AG04450 (cell line): ENCODE measurements at regions not wholly inside any gene's neighbourhood (a gene's known extent, or its start where the extent isn't known, plus 50 kb on each side); places are given as distances from the start of the nearest gene placed in this dataset.

ENCODE experiments used
- CTCF ChIA-PET: fragments of 300-600, 350-600 bp; formaldehyde crosslinking; extraction: SDS; loops from one replicate; lab custom pipeline; 2022; ENCODE audit warnings: antibody characterized with exemption, inconsistent platforms; lab: Charles Lee
- POLR2A ChIA-PET: fragments of 350-600 bp; formaldehyde crosslinking; extraction: SDS; loops from one replicate; lab custom pipeline; 2021; ENCODE audit warnings: antibody characterized with exemption, inconsistent platforms; lab: Yijun Ruan, JAX
- DNase-seq: peaks from one replicate; pipeline ENCODE4 v3.0.0-alpha.2; 2011; ENCODE audit warnings: low read depth, low spot score
- H3K27ac ChIP-seq: one replicate; pipeline ENCODE4 v1.5.1; 2012; ENCODE audit warnings: low read depth, low read length, control low read depth
- H3K27me3 ChIP-seq: one replicate; pipeline ENCODE4 v1.6.0; 2012; ENCODE audit warnings: low read length; ENCODE audit not compliant: control insufficient read depth, insufficient read depth
- H3K4me3 ChIP-seq: 2 replicates; pipeline ENCODE4 v1.5.1; 2011; ENCODE audit warnings: mild to moderate bottlenecking, low read depth, low read length, control low read depth
- H3K9me3 ChIP-seq: 2 replicates; pipeline ENCODE4 v1.5.1; 2012; ENCODE audit warnings: low read length; ENCODE audit not compliant: control insufficient read depth, insufficient read depth
- CTCF ChIP-seq: IDR thresholded peaks from 2 replicates; pipeline ENCODE4 v1.5.1; 2011; ENCODE audit warnings: low read depth, low read length, control low read depth, inconsistent platforms

- peaks cover 1% of the 10 kb centered on the region; the same call in 1 of the 2 replicates for H3K9me3 ChIP-seq
- no peak for TF ChIP-seq CTCF
- POLR2A ChIA-PET = no interaction called here
- CTCF ChIA-PET = no interaction called here
- no peak overlapping the region for H3K4me3 ChIP-seq
- no peak overlapping the region for H3K27ac ChIP-seq
- no peaks in the 10 kb centered on the region for H3K27me3 ChIP-seq
- no peak for DNase-seq
Observed at GRCh38 chr14:25868521-25869314, 729.1 kb downstream of the NOVA1 start.

GRCh38 chr14:25861406-25861805 lies 736.4 kb downstream of the NOVA1 start:
- POLR2A ChIA-PET = no interaction called here
- CTCF ChIA-PET = no interaction called here
- Histone ChIP-seq H3K27ac (no peak overlapping the region), H3K9me3 (peaks cover 7% of the 10 kb centered on the region), H3K4me3 (no peak overlapping the region), H3K27me3 (no peaks in the 10 kb centered on the region)
- no peak for TF ChIP-seq CTCF
- no peak for DNase-seq

DNA sequence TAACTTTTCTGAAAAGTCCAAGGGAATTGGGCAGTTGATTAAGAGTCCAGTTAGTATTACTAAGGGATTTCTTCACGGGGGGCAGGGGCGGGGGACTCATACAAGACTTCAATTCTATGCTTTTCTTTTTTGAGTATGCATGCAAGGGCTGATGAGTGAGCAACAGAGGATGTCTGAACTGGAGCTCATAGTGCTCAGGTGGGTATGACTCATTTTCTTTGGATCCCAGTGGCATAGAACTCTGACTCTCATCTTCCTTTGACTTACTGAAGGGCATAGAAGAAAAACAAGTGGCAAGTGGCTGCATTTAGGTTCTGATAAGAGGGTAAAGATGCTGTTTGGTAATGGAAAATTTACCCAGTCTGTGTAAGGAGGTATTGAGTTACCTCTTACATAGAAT lies 749.2 kb downstream of the NOVA1 start:
- POLR2A ChIA-PET = no interaction called here
- Histone ChIP-seq H3K9me3 (peaks cover 6% of the 10 kb centered on the region; the same call in 1 of the 2 replicates), H3K27ac (no peak overlapping the region), H3K4me3 (no peak overlapping the region), H3K27me3 (no peaks in the 10 kb centered on the region)
- DNase-seq = no peak
- TF ChIP-seq CTCF = no peak
- CTCF ChIA-PET = no interaction called here

- CTCF ChIA-PET = no interaction called here
- POLR2A ChIA-PET = no interaction called here
- TF ChIP-seq CTCF = no peak
- DNase-seq = no peak
- Histone ChIP-seq H3K4me3 (no peak overlapping the region), H3K9me3 (peaks cover 6% of the 10 kb centered on the region; the same call in 1 of the 2 replicates), H3K27me3 (no peaks in the 10 kb centered on the region), H3K27ac (no peak overlapping the region)
Observed at GRCh38 chr14:25846246-25846645, 751.6 kb downstream of the NOVA1 start.
